Neuron (in vitro differentiated cells): ENCODE measurements at regions not wholly inside any gene's neighbourhood (a gene's known extent, or its start where the extent isn't known, plus 50 kb on each side); places are given as distances from the start of the nearest gene placed in this dataset.
"Not testable (repeated sequence)": the region's sequence is repeated elsewhere in the genome, so short reads cannot be mapped to it uniquely, and the experiment has no call there.

Experiments used
- H2AFZ ChIP-seq: one replicate; pipeline ENCODE4 v1.6.1; 2013; ENCODE audit warnings: low read depth, mild to moderate bottlenecking, inconsistent platforms, low read length, moderate library complexity
- H3K27me3 ChIP-seq: one replicate; pipeline ENCODE4 v1.6.1; 2013; ENCODE audit warnings: low read length; ENCODE audit not compliant: insufficient read depth
- H3K36me3 ChIP-seq: one replicate; pipeline ENCODE4 v1.6.1; 2013; ENCODE audit warnings: low read length; ENCODE audit not compliant: insufficient read depth
- H3K4me1 ChIP-seq: one replicate; pipeline ENCODE4 v1.6.1; 2013; ENCODE audit warnings: low read length; ENCODE audit not compliant: insufficient read depth
- H3K4me3 ChIP-seq: 2 replicates; pipeline ENCODE4 v1.5.1; 2013; ENCODE audit warnings: mild to moderate bottlenecking, low read length, moderate library complexity
- H3K9me3 ChIP-seq: one replicate; pipeline ENCODE4 v1.6.1; 2013; ENCODE audit warnings: low read length

DNA sequence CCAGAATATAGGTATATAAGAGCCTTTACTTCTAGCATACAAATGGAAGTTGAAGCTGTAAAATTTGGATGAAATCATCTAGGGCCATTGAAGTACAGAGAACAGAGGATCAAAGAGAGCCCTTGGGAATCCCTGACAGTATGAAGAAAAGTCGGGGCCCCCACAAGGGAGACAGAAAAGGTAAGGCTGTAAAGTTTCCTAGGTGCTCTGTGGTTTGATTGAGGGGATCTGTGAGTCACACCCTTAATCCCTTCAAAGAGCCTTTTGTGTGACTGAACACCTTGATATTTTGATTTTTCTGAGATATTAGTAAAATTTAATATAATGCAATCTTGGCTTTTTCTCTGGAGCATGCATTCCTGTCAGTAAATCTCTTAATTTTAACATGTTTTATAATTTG, 961.7 kb upstream of the TMEFF2 start:
- Histone ChIP-seq H3K27me3 (no peaks in the 10 kb centered on the region), H3K4me1 (no peaks in the 10 kb centered on the region), H3K36me3 (no peaks in the 10 kb centered on the region), H2AFZ (no peak overlapping the region), H3K4me3 (no peak overlapping the region), H3K9me3 (no peaks in the 10 kb centered on the region)

DNA sequence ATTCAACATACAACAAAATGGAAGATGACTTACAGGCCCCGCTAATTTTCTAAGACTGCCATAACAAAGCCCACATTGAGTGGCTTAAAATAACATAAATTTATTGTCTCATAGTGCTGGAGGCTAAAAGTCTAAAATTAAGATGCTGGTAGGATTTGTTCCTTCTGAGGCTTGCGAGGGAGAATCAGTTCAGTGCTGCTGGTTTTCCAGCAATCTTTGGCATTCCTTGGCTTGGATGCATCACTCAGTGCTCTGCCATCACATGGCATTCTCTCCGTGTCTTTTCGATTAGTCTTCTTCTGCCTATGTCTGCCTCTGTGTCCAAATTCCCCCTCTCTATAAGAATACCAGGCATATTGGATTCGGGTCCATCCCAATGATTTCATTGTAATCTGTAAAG, 959.3 kb upstream of the TMEFF2 start:
- H3K27me3 ChIP-seq = no peaks in the 10 kb centered on the region
- no peaks in the 10 kb centered on the region for H3K9me3 ChIP-seq
- no peaks in the 10 kb centered on the region for H3K4me1 ChIP-seq
- H2AFZ ChIP-seq = no peak overlapping the region
- H3K4me3 ChIP-seq = no peak overlapping the region
- no peaks in the 10 kb centered on the region for H3K36me3 ChIP-seq

DNA sequence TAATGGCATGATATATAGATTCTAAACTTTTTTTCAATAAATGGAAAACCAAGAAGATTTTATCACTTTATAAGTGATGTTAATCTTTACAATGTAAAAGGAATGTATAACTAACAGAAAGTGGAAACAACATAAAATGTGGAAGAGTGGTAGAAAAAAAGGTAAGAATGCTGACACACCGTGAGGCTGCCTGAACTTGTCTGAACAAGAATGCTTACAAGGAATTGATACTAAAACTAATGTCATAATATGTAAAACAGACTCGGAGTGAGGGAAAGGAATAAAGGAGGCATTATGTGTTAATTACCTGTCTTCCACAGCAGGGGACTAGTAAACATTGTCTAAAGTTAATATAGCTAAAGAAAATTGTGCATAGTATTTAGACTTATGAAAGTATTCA, 958.8 kb upstream of the TMEFF2 start:
- Histone ChIP-seq H3K4me3 (no peak overlapping the region), H3K4me1 (no peaks in the 10 kb centered on the region), H2AFZ (no peak overlapping the region), H3K9me3 (no peaks in the 10 kb centered on the region), H3K27me3 (no peaks in the 10 kb centered on the region), H3K36me3 (no peaks in the 10 kb centered on the region)

DNA sequence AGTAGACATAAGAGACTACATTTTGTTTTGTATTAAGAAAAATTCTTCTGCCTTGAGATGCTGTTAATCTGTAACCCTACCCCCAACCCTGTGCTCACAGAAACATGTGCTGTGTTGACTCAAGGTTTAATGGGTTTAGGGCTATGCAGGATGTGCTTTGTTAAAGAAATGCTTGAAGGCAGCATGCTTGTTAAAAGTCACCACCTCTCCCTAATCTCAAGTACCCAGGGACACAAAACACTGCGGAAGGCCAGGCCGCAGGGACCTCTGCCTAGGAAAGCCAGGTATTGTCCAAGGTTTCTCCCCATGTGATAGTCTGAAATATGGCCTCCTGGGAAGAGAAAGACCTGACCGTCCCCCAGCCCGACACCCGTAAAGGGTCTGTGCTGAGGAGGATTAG, 947.7 kb upstream of the TMEFF2 start:
- not testable (repeated sequence) for H3K9me3 ChIP-seq

DNA sequence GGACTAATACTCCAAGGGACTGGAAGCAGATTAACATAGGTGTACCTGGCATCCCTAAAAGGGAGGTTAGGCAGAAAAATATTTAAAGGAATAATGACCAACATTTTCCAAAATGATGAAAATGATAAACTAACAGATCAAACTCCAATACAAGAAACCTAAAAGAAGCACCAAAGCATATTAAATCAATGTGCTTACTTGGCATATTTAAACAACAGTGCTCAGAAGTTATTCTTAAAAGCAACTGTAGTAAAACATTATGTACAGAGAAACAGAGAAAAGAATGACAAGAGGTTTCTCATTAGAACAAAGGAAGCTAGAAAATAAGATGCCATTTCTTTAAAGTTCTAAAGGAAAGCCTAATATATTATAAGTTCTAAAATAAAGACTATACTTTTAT, 947.3 kb upstream of the TMEFF2 start:
- Histone ChIP-seq H2AFZ (no peak overlapping the region), H3K4me3 (no peak overlapping the region), H3K9me3 (no peaks in the 10 kb centered on the region), H3K4me1 (no peaks in the 10 kb centered on the region), H3K36me3 (no peaks in the 10 kb centered on the region), H3K27me3 (no peaks in the 10 kb centered on the region)

More for the DNA sequence above, 947.7 kb upstream of the TMEFF2 start:
- H3K27me3 ChIP-seq, H2AFZ ChIP-seq, H3K4me3 ChIP-seq, H3K4me1 ChIP-seq, H3K36me3 ChIP-seq: not testable (repeated sequence)

DNA sequence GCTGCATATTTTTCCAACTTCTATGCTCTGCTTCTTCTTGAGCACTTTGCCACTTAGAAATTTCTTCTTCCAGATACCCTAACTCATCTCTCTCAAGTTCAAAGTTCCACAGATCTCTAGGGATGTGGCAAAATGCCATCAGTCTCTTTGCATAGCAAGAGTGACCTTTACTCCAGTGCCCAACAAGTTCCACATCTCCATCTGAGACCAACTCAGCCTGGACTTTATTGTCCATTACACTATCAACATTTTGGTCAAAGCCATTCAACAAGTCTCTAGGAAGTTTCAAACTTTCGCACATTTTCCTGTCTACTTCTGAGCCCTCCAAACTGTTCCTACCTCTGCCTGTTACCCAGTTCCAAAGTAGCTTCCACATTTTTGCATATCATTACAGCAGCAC, 946.2 kb upstream of the TMEFF2 start:
- not testable (repeated sequence) for H3K9me3 ChIP-seq, H2AFZ ChIP-seq, H3K36me3 ChIP-seq, H3K4me3 ChIP-seq, H3K4me1 ChIP-seq, H3K27me3 ChIP-seq

DNA sequence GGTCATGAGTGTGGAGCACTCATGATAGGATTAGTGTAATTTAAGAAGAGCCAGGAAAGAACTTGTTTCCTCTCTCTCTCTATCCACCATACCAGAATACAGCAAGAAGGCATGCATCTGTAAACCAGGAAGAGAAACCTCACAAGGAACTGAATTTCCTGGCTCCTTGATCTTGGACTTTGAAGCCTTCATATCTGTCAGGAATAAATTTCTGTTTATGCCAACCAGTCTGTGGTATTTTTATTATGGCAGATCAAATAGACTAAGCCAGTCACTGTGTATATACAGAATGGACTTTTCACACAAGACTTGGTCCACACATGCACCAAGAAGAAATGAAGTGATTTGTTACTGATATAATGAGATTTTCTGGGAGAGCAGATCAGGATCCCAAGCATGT, 930.1 kb upstream of the TMEFF2 start:
- Histone ChIP-seq H3K4me3 (no peak overlapping the region), H3K4me1 (no peaks in the 10 kb centered on the region), H3K9me3 (no peaks in the 10 kb centered on the region), H3K27me3 (no peaks in the 10 kb centered on the region), H2AFZ (no peak overlapping the region), H3K36me3 (no peaks in the 10 kb centered on the region)

DNA sequence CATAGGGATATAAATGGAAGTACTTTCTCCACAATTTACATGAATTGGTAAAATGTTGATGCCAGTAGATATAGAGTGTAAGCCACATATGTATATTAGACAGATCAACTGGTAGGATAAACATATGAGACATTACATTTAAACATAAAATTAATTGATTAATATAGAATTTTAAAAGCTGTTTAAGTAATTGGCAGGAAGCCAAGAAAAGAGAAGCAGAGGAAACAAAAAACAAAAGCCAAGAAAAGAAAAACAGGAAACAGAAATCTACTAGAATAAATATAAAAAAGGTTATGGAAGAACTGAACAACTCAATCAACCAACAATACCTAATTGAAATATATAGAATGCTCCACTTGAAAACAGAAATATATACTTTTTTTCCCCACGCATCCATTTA, 920.1 kb upstream of the TMEFF2 start:
- no peak overlapping the region for H3K4me3 ChIP-seq
- no peak overlapping the region for H2AFZ ChIP-seq
- no peaks in the 10 kb centered on the region for H3K4me1 ChIP-seq
- no peaks in the 10 kb centered on the region for H3K36me3 ChIP-seq
- no peaks in the 10 kb centered on the region for H3K27me3 ChIP-seq
- H3K9me3 ChIP-seq = no peaks in the 10 kb centered on the region

DNA sequence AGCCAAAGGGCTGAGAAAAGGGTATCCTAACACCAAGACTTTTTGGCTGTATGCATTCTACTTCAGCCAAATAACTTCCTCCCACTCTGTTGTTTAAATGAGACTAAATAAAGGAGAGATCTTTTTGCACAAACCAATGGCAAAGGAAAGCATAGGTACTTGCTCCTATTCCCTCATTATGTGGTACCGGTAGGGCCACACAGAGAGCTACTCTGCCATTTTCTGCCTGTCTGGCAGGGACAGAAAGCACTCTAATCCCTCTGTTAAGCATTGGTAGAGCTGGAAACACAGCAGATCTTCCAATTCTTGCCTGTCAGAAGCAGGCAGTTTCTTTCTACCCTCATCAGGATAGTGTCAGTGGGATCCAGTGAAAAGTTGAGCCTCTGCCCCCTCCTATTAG, 918.3 kb upstream of the TMEFF2 start:
- Histone ChIP-seq H3K4me1 (no peaks in the 10 kb centered on the region), H2AFZ (no peak overlapping the region), H3K4me3 (no peak overlapping the region), H3K9me3 (no peaks in the 10 kb centered on the region), H3K27me3 (no peaks in the 10 kb centered on the region), H3K36me3 (no peaks in the 10 kb centered on the region)

DNA sequence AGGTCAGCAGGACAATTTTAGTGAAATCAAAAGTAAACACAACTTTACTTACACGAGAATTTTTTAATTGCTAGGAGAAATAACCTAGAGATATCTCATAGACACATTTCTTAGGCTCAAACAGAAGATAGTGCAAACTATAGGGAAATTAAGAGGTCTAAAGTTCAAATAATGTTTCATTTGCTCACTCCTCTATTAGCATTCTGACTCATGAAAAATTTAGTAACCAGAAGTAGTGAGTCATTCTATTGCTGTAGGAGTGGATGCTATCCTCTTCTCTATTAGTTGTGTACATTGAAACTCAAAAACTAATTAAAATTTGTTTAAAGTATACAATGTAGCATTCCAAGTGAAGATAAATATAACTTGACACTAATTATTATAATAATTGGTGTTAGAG, 908.3 kb upstream of the TMEFF2 start:
- Histone ChIP-seq H3K4me1 (no peaks in the 10 kb centered on the region), H2AFZ (no peak overlapping the region), H3K36me3 (no peaks in the 10 kb centered on the region), H3K27me3 (no peaks in the 10 kb centered on the region), H3K9me3 (no peaks in the 10 kb centered on the region), H3K4me3 (no peak overlapping the region)

DNA sequence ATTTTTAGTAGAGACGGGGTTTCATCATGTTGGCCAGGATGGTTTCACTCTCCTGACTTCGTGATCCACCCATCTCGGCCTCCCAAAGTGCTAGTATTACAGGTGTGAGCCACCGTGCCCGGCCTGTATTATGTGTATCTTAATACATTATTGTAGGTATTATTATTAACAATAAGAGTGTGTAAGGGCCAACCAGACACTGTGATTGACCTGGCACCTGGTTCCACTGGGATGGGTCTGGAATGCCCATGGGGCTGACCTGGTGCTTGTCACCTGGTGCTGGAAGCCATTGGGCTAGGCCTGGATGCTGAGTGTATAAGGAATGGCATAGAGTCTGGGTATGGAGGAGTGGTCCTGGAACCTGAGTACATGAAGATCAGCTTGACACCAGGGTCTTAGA, 906.9 kb upstream of the TMEFF2 start:
- Histone ChIP-seq H3K4me3 (no peak overlapping the region), H3K9me3 (no peaks in the 10 kb centered on the region), H3K4me1 (no peaks in the 10 kb centered on the region), H3K36me3 (no peaks in the 10 kb centered on the region), H3K27me3 (no peaks in the 10 kb centered on the region), H2AFZ (no peak overlapping the region)

DNA sequence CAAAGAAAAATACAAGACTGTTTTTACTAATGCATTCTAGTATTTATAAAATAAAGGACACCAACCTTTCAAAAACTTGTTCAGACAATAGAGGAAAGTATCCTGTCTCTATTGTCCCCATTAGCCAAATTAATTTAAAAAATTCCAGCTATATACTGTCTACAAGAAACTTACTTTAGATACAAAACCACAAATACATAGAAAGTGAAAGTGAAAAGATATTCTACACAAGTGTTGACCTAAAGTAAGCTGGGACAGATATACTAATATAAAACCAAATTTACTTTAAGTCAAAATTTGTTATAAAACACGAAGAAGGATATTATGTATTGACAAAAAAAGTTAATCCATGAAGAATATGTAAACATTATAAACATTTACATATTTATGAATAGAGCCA, 893.3 kb upstream of the TMEFF2 start:
- no peak overlapping the region for H2AFZ ChIP-seq
- no peaks in the 10 kb centered on the region for H3K27me3 ChIP-seq

DNA sequence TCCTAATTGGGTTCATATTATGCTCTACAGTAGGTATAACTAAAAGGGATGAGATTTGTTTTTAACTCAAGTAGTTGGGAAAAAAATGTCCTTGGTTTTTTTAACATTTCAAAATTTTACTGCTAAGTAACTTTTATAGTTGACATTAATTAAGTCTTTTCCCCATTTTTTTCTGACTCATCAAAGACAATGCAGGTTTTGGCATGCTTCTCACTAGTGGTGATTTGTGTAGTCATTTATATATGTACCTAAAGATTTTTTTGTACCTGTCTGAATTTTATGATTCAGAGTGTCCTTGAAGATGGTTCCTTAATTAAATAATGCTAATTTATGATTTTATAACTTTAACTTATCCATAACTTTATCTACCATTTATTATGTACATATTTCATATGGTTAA, 882.3 kb upstream of the TMEFF2 start:
- no peaks in the 10 kb centered on the region for H3K4me1 ChIP-seq
- no peak overlapping the region for H3K4me3 ChIP-seq
- no peak overlapping the region for H2AFZ ChIP-seq
- H3K36me3 ChIP-seq = no peaks in the 10 kb centered on the region
- no peaks in the 10 kb centered on the region for H3K27me3 ChIP-seq
- no peaks in the 10 kb centered on the region for H3K9me3 ChIP-seq

More for the DNA sequence above, 893.3 kb upstream of the TMEFF2 start:
- H3K36me3 ChIP-seq = no peaks in the 10 kb centered on the region
- H3K9me3 ChIP-seq = no peaks in the 10 kb centered on the region
- H3K4me3 ChIP-seq = no peak overlapping the region
- H3K4me1 ChIP-seq = no peaks in the 10 kb centered on the region

DNA sequence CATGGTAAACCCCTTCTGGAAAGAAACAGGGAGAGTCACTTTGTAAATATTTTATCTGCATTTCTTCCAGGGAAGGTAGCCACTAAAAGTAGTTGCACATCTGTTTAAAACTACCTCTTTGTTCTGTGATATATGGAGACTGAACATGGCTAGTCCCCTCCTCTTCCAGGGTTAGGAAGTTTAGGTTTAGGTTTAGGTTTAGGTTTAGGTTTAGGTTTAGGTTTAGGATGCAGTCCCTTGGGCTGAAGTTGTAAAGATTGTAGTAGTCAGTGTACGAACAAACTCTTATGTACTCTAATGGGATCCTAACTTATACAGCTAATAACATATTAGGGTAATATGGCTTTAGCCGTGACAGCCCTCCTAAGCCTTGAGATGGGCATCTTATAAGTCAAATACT, 880.2 kb upstream of the TMEFF2 start:
- Histone ChIP-seq H3K36me3 (no peaks in the 10 kb centered on the region), H3K4me3 (no peak overlapping the region), H2AFZ (no peak overlapping the region), H3K9me3 (no peaks in the 10 kb centered on the region), H3K4me1 (no peaks in the 10 kb centered on the region), H3K27me3 (no peaks in the 10 kb centered on the region)
